ENCODE measurements at regions not wholly inside any gene's neighbourhood (a gene's known extent, or its start where the extent isn't known, plus 50 kb on each side); places are given as distances from the start of the nearest gene placed in this dataset.

GRCh38 chr14:99043267-99043615, 228.8 kb downstream of the BCL11B start:
- no peak overlapping the region for H4K8ac ChIP-seq (ENCODE audit: low read depth, low read length)
- DNase-seq (ENCODE audit: low spot score), result no peak
- no peak overlapping the region for H3K4me2 ChIP-seq (ENCODE audit: insufficient read depth, low read length, poor library complexity, severe bottlenecking)
- H4K91ac ChIP-seq (ENCODE audit: low read depth, low read length, poor library complexity), result no peak overlapping the region
- H3K14ac ChIP-seq (ENCODE audit: low read length), result no peak overlapping the region
- peak overlapping the region; percentile 44 for H3K18ac ChIP-seq (ENCODE audit: low read length)
- H2AK5ac ChIP-seq (ENCODE audit: low read depth, low read length), result peak overlapping the region; percentile 88
- H3K4ac ChIP-seq (ENCODE audit: low read length), result no peak overlapping the region
- H2BK120ac ChIP-seq (ENCODE audit: low read depth, low read length), result no peak overlapping the region
- H3K23ac ChIP-seq (ENCODE audit: low read depth, low read length, poor library complexity), result no peak overlapping the region
- H3K9me3 ChIP-seq (replicated peaks in 1 of 2; ENCODE audit: control insufficient read depth in 2 of 2, insufficient read depth in 1 of 2, low read depth in 1 of 2, low read length in 2 of 2), result no peaks in the 10 kb centered on the region
- H3K36me3 ChIP-seq (replicated peaks in 1 of 2; ENCODE audit: control insufficient read depth in 2 of 2, insufficient read depth in 2 of 2, low read length in 2 of 2), result no peaks in the 10 kb centered on the region
- peaks cover 0 to 16% of the 10 kb centered on the region in 2 donors for H3K4me1 ChIP-seq (ENCODE audit: control insufficient read depth in 2 of 2, insufficient read depth in 1 of 2, low read depth in 1 of 2, low read length in 2 of 2)
- peaks cover 0 to 21% (median 6%) of the 10 kb centered on the region in 3 experiments for H3K27me3 ChIP-seq (ENCODE audit: control insufficient read depth in 3 of 3, insufficient read depth in 3 of 3, low read depth in 1 of 3, low read length in 3 of 3)
- H3K27ac ChIP-seq (replicated peaks; ENCODE audit: low read length), result no peak overlapping the region
- no peak overlapping the region for H2BK15ac ChIP-seq (ENCODE audit: low read length)
- H3K4me3 ChIP-seq (ENCODE audit: low read length in 2 of 2), result no peak overlapping the region
- no peak overlapping the region for H2BK5ac ChIP-seq (ENCODE audit: low read length)
- H2BK12ac ChIP-seq (ENCODE audit: low read length), result no peak overlapping the region
- no CpG with 5 or more reads among the region's 5 CpGs for WGBS, 2 donors (ENCODE audit: extremely low coverage in 2 of 2, insufficient read length in 2 of 2, insufficient replicate concordance in 1 of 2)
- H2AFZ ChIP-seq (ENCODE audit: low read length), result no peak overlapping the region
- no peak overlapping the region for H3K9ac ChIP-seq (ENCODE audit: low read depth, low read length, poor library complexity)
- H3K79me1 ChIP-seq (ENCODE audit: low read depth, low read length), result no peaks in the 10 kb centered on the region

GRCh38 chr14:99043756-99044155, 228.2 kb downstream of the BCL11B start:
- H4K8ac ChIP-seq (ENCODE audit: low read depth, low read length), result no peak overlapping the region
- H3K14ac ChIP-seq (ENCODE audit: low read length), result no peak overlapping the region
- no peak overlapping the region for H3K4me2 ChIP-seq (ENCODE audit: insufficient read depth, low read length, poor library complexity, severe bottlenecking)
- H2AK5ac ChIP-seq (ENCODE audit: low read depth, low read length), result no peak overlapping the region
- no peak overlapping the region for H3K23ac ChIP-seq (ENCODE audit: low read depth, low read length, poor library complexity)
- peaks cover 0 to 21% (median 6%) of the 10 kb centered on the region in 3 experiments for H3K27me3 ChIP-seq (ENCODE audit: control insufficient read depth in 3 of 3, insufficient read depth in 3 of 3, low read depth in 1 of 3, low read length in 3 of 3)
- H3K4me3 ChIP-seq (ENCODE audit: low read length in 2 of 2), result no peak overlapping the region
- no peak overlapping the region for H2BK12ac ChIP-seq (ENCODE audit: low read length)
- H4K91ac ChIP-seq (ENCODE audit: low read depth, low read length, poor library complexity), result no peak overlapping the region
- no peak overlapping the region for H3K4ac ChIP-seq (ENCODE audit: low read length)
- DNase-seq (ENCODE audit: low spot score), result no peak
- H3K27ac ChIP-seq (replicated peaks; ENCODE audit: low read length), result no peak overlapping the region
- H2BK15ac ChIP-seq (ENCODE audit: low read length), result no peak overlapping the region
- H3K9ac ChIP-seq (ENCODE audit: low read depth, low read length, poor library complexity), result no peak overlapping the region
- WGBS, 2 donors (ENCODE audit: extremely low coverage in 2 of 2, insufficient read length in 2 of 2, insufficient replicate concordance in 1 of 2), result no CpG with 5 or more reads among the region's 1 CpG
- H3K4me1 ChIP-seq (ENCODE audit: control insufficient read depth in 2 of 2, insufficient read depth in 1 of 2, low read depth in 1 of 2, low read length in 2 of 2), result peaks cover 0 to 18% of the 10 kb centered on the region in 2 donors
- peak overlapping the region; percentile 11 for H3K18ac ChIP-seq (ENCODE audit: low read length)
- H3K36me3 ChIP-seq (replicated peaks in 1 of 2; ENCODE audit: control insufficient read depth in 2 of 2, insufficient read depth in 2 of 2, low read length in 2 of 2), result no peaks in the 10 kb centered on the region
- H2AFZ ChIP-seq (ENCODE audit: low read length), result no peak overlapping the region
- H2BK120ac ChIP-seq (ENCODE audit: low read depth, low read length), result no peak overlapping the region
- no peaks in the 10 kb centered on the region for H3K9me3 ChIP-seq (replicated peaks in 1 of 2; ENCODE audit: control insufficient read depth in 2 of 2, insufficient read depth in 1 of 2, low read depth in 1 of 2, low read length in 2 of 2)
- H2BK5ac ChIP-seq (ENCODE audit: low read length), result no peak overlapping the region
- no peaks in the 10 kb centered on the region for H3K79me1 ChIP-seq (ENCODE audit: low read depth, low read length)

- Histone ChIP-seq H3K27me3 (ENCODE audit: control insufficient read depth in 3 of 3, insufficient read depth in 3 of 3, low read depth in 1 of 3, low read length in 3 of 3) (peaks cover 0 to 10% (median 6%) of the 10 kb centered on the region in 3 experiments), H3K36me3 (replicated peaks in 1 of 2; ENCODE audit: control insufficient read depth in 2 of 2, insufficient read depth in 2 of 2, low read length in 2 of 2) (no peaks in the 10 kb centered on the region), H2BK120ac (ENCODE audit: low read depth, low read length) (no peak overlapping the region), H3K4me2 (ENCODE audit: insufficient read depth, low read length, poor library complexity, severe bottlenecking) (no peak overlapping the region), H3K4me1 (ENCODE audit: control insufficient read depth in 2 of 2, insufficient read depth in 1 of 2, low read depth in 1 of 2, low read length in 2 of 2) (peaks cover 0 to 15% of the 10 kb centered on the region in 2 donors), H4K91ac (ENCODE audit: low read depth, low read length, poor library complexity) (no peak overlapping the region), H3K9ac (ENCODE audit: low read depth, low read length, poor library complexity) (no peak overlapping the region), H4K8ac (ENCODE audit: low read depth, low read length) (no peak overlapping the region), H3K18ac (ENCODE audit: low read length) (no peak overlapping the region), H2BK12ac (ENCODE audit: low read length) (no peak overlapping the region), H3K23ac (ENCODE audit: low read depth, low read length, poor library complexity) (no peak overlapping the region), H2BK5ac (ENCODE audit: low read length) (no peak overlapping the region), H3K27ac (replicated peaks; ENCODE audit: low read length) (no peak overlapping the region), H3K79me1 (ENCODE audit: low read depth, low read length) (no peaks in the 10 kb centered on the region), H2AFZ (ENCODE audit: low read length) (no peak overlapping the region), H2AK5ac (ENCODE audit: low read depth, low read length) (no peak overlapping the region), H3K9me3 (replicated peaks in 1 of 2; ENCODE audit: control insufficient read depth in 2 of 2, insufficient read depth in 1 of 2, low read depth in 1 of 2, low read length in 2 of 2) (no peaks in the 10 kb centered on the region), H3K4ac (ENCODE audit: low read length) (no peak overlapping the region), H2BK15ac (ENCODE audit: low read length) (no peak overlapping the region), H3K4me3 (ENCODE audit: low read length in 2 of 2) (no peak overlapping the region), H3K14ac (ENCODE audit: low read length) (no peak overlapping the region)
- no CpG with 5 or more reads among the region's 14 CpGs for WGBS, 2 donors (ENCODE audit: extremely low coverage in 2 of 2, insufficient read length in 2 of 2, insufficient replicate concordance in 1 of 2)
- peak; percentile 84 for DNase-seq (ENCODE audit: low spot score)
Observed at GRCh38 chr14:99047441-99048031, 224.5 kb downstream of the BCL11B start.

GRCh38 chr14:99050309-99050708, 221.7 kb downstream of the BCL11B start:
- Histone ChIP-seq H2AK5ac (ENCODE audit: low read depth, low read length) (no peak overlapping the region), H3K4ac (ENCODE audit: low read length) (no peak overlapping the region), H4K91ac (ENCODE audit: low read depth, low read length, poor library complexity) (no peak overlapping the region), H3K14ac (ENCODE audit: low read length) (no peak overlapping the region), H2BK15ac (ENCODE audit: low read length) (no peak overlapping the region), H3K9ac (ENCODE audit: low read depth, low read length, poor library complexity) (no peak overlapping the region), H3K4me2 (ENCODE audit: insufficient read depth, low read length, poor library complexity, severe bottlenecking) (no peak overlapping the region), H3K4me1 (ENCODE audit: control insufficient read depth in 2 of 2, insufficient read depth in 1 of 2, low read depth in 1 of 2, low read length in 2 of 2) (peaks cover 0 to 15% of the 10 kb centered on the region in 2 donors), H3K27ac (replicated peaks; ENCODE audit: low read length) (no peak overlapping the region), H3K4me3 (ENCODE audit: low read length in 2 of 2) (no peak overlapping the region), H3K36me3 (replicated peaks in 1 of 2; ENCODE audit: control insufficient read depth in 2 of 2, insufficient read depth in 2 of 2, low read length in 2 of 2) (no peaks in the 10 kb centered on the region), H2BK120ac (ENCODE audit: low read depth, low read length) (no peak overlapping the region), H3K23ac (ENCODE audit: low read depth, low read length, poor library complexity) (no peak overlapping the region), H3K18ac (ENCODE audit: low read length) (no peak overlapping the region), H3K27me3 (ENCODE audit: control insufficient read depth in 3 of 3, insufficient read depth in 3 of 3, low read depth in 1 of 3, low read length in 3 of 3) (peaks cover 0 to 10% (median 3%) of the 10 kb centered on the region in 3 experiments), H3K79me1 (ENCODE audit: low read depth, low read length) (no peaks in the 10 kb centered on the region), H2BK12ac (ENCODE audit: low read length) (no peak overlapping the region), H4K8ac (ENCODE audit: low read depth, low read length) (no peak overlapping the region), H2BK5ac (ENCODE audit: low read length) (no peak overlapping the region), H3K9me3 (replicated peaks in 1 of 2; ENCODE audit: control insufficient read depth in 2 of 2, insufficient read depth in 1 of 2, low read depth in 1 of 2, low read length in 2 of 2) (no peaks in the 10 kb centered on the region), H2AFZ (ENCODE audit: low read length) (no peak overlapping the region)
- DNase-seq (ENCODE audit: low spot score), result no peak
- WGBS, 2 donors (ENCODE audit: extremely low coverage in 2 of 2, insufficient read length in 2 of 2, insufficient replicate concordance in 1 of 2), result no CpG with 5 or more reads among the region's 1 CpG
